ENCODE measurements at regions not wholly inside any gene's neighbourhood (a gene's known extent, or its start where the extent isn't known, plus 50 kb on each side); places are given as distances from the start of the nearest gene placed in this dataset.

- TF ChIP-seq POLR2AphosphoS5 (IDR thresholded peaks at IDR 0.05; ENCODE audit: low read depth, low read length) = no peak
- no peak for TF ChIP-seq POLR2A (IDR thresholded peaks at IDR 0.05; ENCODE audit: low read depth, low read length)
- TF ChIP-seq SPI1 (IDR thresholded peaks at IDR 0.05; ENCODE audit: low read depth, low read length) = no peak
- TF ChIP-seq TAF1 (IDR thresholded peaks at IDR 0.05; ENCODE audit: low read depth, low read length) = no peak
- TF ChIP-seq POU2F2 (IDR thresholded peaks at IDR 0.05; ENCODE audit: low read depth, low read length) = no peak
- no peak for TF ChIP-seq PAX5 (IDR thresholded peaks at IDR 0.05; ENCODE audit: insufficient read depth, low read length, severe bottlenecking)
Measured at GRCh38 chr2:235247001-235247400, 246.8 kb upstream of the AGAP1 start.

All from GM12891 (cell line).